GM23338 (cell line): ENCODE measurements at regions not wholly inside any gene's neighbourhood (a gene's known extent, or its start where the extent isn't known, plus 50 kb on each side); places are given as distances from the start of the nearest gene placed in this dataset.

ENCODE experiments used
- ATAC-seq: fragments of 200-7000 bp; cut with Tn5 transposase; 3 replicates; pipeline ENCODE4 v1.9.1; 2020
- DNase-seq: peaks from one replicate; pipeline ENCODE4 v3.0.0-alpha.2; 2015; ENCODE audit warnings: low spot score
- H2AFZ ChIP-seq: fragments of 200-600 bp; sonication (generic); 2 replicates; pipeline ENCODE4 v1.8.0; 2016; ENCODE audit warnings: antibody characterized with exemption, mild to moderate bottlenecking, moderate library complexity
- H3F3A ChIP-seq: fragments of 200-600 bp; sonication (generic); replicated peaks from 2 replicates; pipeline ENCODE4 v1.8.0; 2017; ENCODE audit warnings: antibody characterized with exemption, mixed run types, low read depth
- H3K27ac ChIP-seq: fragments of 200-600 bp; sonication (generic); 2 replicates; pipeline ENCODE4 v1.6.1; 2016; ENCODE audit warnings: low read depth
- H3K27me3 ChIP-seq: fragments of 200-600 bp; sonication (generic); 2 replicates; pipeline ENCODE4 v1.8.0; 2016; ENCODE audit warnings: mild to moderate bottlenecking, mixed run types, moderate library complexity; ENCODE audit not compliant: insufficient read depth
- H3K36me3 ChIP-seq: fragments of 200-600 bp; sonication (generic); 2 replicates; pipeline ENCODE4 v1.8.0; 2016; ENCODE audit warnings: mild to moderate bottlenecking; ENCODE audit not compliant: insufficient read depth
- H3K4me1 ChIP-seq: fragments of 200-600 bp; sonication (generic); 2 replicates; pipeline ENCODE4 v1.8.0; 2016; ENCODE audit warnings: mild to moderate bottlenecking, moderate library complexity; ENCODE audit not compliant: insufficient read depth
- H3K4me2 ChIP-seq: fragments of 200-600 bp; sonication (generic); 2 replicates; pipeline ENCODE4 v1.7.1; 2017; ENCODE audit warnings: mixed run types
- H3K4me3 ChIP-seq: fragments of 200-600 bp; sonication (generic); 2 replicates; pipeline ENCODE4 v1.6.1; 2016; ENCODE audit warnings: mixed run types
- H3K79me2 ChIP-seq: fragments of 200-600 bp; sonication (generic); replicated peaks from 2 replicates; pipeline ENCODE4 v1.8.0; 2017; ENCODE audit warnings: mild to moderate bottlenecking; ENCODE audit not compliant: insufficient read depth
- H3K9me2 ChIP-seq: fragments of 200-600 bp; sonication (generic); 2 replicates; pipeline ENCODE4 v1.8.0; 2017; ENCODE audit not compliant: insufficient read depth
- H4K20me1 ChIP-seq: fragments of 200-600 bp; sonication (generic); replicated peaks from 2 replicates; pipeline ENCODE4 v1.8.0; 2017; ENCODE audit warnings: mild to moderate bottlenecking; ENCODE audit not compliant: insufficient read depth
- H3K27ac Mint-ChIP-seq: 2 replicates; pipeline ENCODE4 v1.8.0; 2020; ENCODE audit warnings: inconsistent platforms, mild to moderate bottlenecking, moderate library complexity, mixed read lengths
- H3K27me3 Mint-ChIP-seq: 3 replicates; pipeline ENCODE4 v1.8.0; 2022; ENCODE audit warnings: low read depth, mild to moderate bottlenecking, moderate library complexity, mixed read lengths, inconsistent platforms; ENCODE audit not compliant: insufficient read depth, poor library complexity
- H3K36me3 Mint-ChIP-seq: 3 replicates; pipeline ENCODE4 v1.8.0; 2021; ENCODE audit warnings: low read depth, mild to moderate bottlenecking, inconsistent platforms, moderate library complexity, mixed read lengths
- H3K4me1 Mint-ChIP-seq: 3 replicates; pipeline ENCODE4 v1.8.0; 2020; ENCODE audit warnings: mild to moderate bottlenecking, inconsistent platforms, mixed read lengths
- H3K4me3 Mint-ChIP-seq: 3 replicates; pipeline ENCODE4 v1.8.0; 2021; ENCODE audit warnings: moderate library complexity, mild to moderate bottlenecking, inconsistent platforms, mixed read lengths
- H3K9me3 Mint-ChIP-seq: 3 replicates; pipeline ENCODE4 v1.8.0; 2020; ENCODE audit warnings: moderate library complexity, mild to moderate bottlenecking, inconsistent platforms, mixed read lengths
- CTCF ChIP-seq, 2 experiments: fragments of 200-600 bp in 1 of 2; sonication (generic) in 1 of 2; conservative IDR thresholded peaks; 2 replicates each; pipeline versions ENCODE4 v1.5.1 to v1.6.1; 2016 to 2017; ENCODE audit warnings: antibody characterized with exemption in 2 of 2, low read depth in 2 of 2, mild to moderate bottlenecking in 2 of 2, moderate library complexity in 1 of 2
- EZH2 ChIP-seq: fragments of 200-600 bp; sonication (generic); IDR thresholded peaks from one replicate; pipeline ENCODE4 v1.8.0; 2017; ENCODE audit warnings: antibody characterized with exemption, mild to moderate bottlenecking, low read depth; ENCODE audit not compliant: unreplicated experiment
- EZH2phosphoT487 ChIP-seq: fragments of 200-600 bp; sonication (generic); IDR thresholded peaks from one replicate; pipeline ENCODE4 v1.8.1; 2018; ENCODE audit warnings: antibody characterized with exemption; ENCODE audit not compliant: unreplicated experiment
- JUNB ChIP-seq: IDR thresholded peaks from one replicate; pipeline ENCODE4 v1.6.1; 2016; ENCODE audit warnings: antibody characterized with exemption; ENCODE audit not compliant: unreplicated experiment
- NANOG ChIP-seq: IDR thresholded peaks from 2 replicates; pipeline ENCODE4 v1.6.1; 2016; ENCODE audit warnings: antibody characterized with exemption, borderline replicate concordance
- POLR2AphosphoS5 ChIP-seq: IDR thresholded peaks from 2 replicates; pipeline ENCODE4 v1.6.1; 2016; ENCODE audit warnings: antibody characterized with exemption, low read depth
- STAT1 ChIP-seq: IDR thresholded peaks from one replicate; pipeline ENCODE4 v1.6.1; 2016; ENCODE audit warnings: antibody characterized with exemption; ENCODE audit not compliant: unreplicated experiment
- ZNF114 ChIP-seq: fragments of 250-450 bp; sonication (Bioruptor Pico); IDR thresholded peaks from 2 replicates; pipeline ENCODE4 v1.5.0; 2020; ENCODE audit warnings: mild to moderate bottlenecking, moderate library complexity
- TF ChIP-seq, protein P1 (sequence below): IDR thresholded peaks from one replicate; pipeline ENCODE4 v1.6.1; 2018; ENCODE audit warnings: antibody characterized with exemption; ENCODE audit not compliant: unreplicated experiment
- TF ChIP-seq, protein P2 (sequence below): fragments of 250-450 bp; sonication (Bioruptor Pico); IDR thresholded peaks from 2 replicates; pipeline ENCODE4 v1.5.0; 2020; ENCODE audit warnings: mild to moderate bottlenecking, moderate library complexity

DNA sequence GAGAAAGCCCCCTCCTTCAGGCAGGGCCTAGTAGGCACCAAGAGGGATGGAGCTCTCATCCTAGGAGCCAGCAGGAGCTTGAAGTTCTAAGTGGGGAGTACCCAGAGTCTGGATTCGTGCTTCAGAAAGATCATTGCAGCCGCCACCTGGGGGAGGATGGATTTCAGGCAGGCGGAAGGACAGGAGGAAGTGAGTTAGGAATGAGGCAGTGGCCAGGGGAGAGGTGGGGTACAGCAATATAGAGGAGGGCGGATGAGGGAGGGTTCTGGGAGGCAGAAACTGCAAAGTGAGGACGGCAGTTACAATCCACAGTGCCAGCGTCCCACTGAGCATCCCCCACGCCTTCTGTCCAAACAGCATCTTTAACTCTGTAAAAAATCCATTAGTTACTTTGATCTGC is 65.2 kb upstream of the LINGO1 start (continued):
- no peak for TF ChIP-seq EZH2
- TF ChIP-seq EZH2phosphoT487, result no peak
- TF ChIP-seq POLR2AphosphoS5, result no peak
- no peak for TF ChIP-seq NANOG
- no peak for TF ChIP-seq STAT1
- no peak for TF ChIP-seq JUNB
- TF ChIP-seq, protein P1, sequence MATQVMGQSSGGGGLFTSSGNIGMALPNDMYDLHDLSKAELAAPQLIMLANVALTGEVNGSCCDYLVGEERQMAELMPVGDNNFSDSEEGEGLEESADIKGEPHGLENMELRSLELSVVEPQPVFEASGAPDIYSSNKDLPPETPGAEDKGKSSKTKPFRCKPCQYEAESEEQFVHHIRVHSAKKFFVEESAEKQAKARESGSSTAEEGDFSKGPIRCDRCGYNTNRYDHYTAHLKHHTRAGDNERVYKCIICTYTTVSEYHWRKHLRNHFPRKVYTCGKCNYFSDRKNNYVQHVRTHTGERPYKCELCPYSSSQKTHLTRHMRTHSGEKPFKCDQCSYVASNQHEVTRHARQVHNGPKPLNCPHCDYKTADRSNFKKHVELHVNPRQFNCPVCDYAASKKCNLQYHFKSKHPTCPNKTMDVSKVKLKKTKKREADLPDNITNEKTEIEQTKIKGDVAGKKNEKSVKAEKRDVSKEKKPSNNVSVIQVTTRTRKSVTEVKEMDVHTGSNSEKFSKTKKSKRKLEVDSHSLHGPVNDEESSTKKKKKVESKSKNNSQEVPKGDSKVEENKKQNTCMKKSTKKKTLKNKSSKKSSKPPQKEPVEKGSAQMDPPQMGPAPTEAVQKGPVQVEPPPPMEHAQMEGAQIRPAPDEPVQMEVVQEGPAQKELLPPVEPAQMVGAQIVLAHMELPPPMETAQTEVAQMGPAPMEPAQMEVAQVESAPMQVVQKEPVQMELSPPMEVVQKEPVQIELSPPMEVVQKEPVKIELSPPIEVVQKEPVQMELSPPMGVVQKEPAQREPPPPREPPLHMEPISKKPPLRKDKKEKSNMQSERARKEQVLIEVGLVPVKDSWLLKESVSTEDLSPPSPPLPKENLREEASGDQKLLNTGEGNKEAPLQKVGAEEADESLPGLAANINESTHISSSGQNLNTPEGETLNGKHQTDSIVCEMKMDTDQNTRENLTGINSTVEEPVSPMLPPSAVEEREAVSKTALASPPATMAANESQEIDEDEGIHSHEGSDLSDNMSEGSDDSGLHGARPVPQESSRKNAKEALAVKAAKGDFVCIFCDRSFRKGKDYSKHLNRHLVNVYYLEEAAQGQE, result no peak

DNA sequence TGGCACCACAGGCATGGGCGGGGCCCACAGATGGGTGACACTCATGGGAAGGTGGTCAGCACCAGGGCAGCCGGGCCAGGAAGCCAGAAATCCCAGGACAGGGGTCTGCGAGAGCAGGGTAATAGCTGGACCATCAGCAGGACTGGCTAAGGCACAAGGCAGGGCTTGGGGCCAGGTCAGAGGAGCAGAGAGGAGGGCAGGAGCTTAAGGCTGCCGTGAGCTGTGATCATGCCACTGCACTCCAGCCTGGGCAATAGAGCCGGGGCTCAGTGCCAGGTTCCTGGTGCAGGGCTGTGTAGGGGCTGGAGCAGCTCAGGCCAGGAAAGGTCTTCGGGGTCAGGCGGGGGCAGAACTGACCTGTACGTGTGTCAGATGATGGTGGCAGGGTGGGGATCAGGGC is 64.2 kb upstream of the LINGO1 start:
- H4K20me1 ChIP-seq, result no peaks in the 10 kb centered on the region
- H3K9me2 ChIP-seq, result no peaks in the 10 kb centered on the region
- Mint-ChIP-seq H3K36me3 (no peaks in the 10 kb centered on the region), H3K4me1 (peaks cover 15% of the 10 kb centered on the region), H3K27me3 (peaks cover 12% of the 10 kb centered on the region), H3K9me3 (no peaks in the 10 kb centered on the region), H3K27ac (no peak overlapping the region), H3K4me3 (no peak overlapping the region)
- no peaks in the 10 kb centered on the region for H3K36me3 ChIP-seq
- no peaks in the 10 kb centered on the region; the same call in 1 of the 2 replicates for H3F3A ChIP-seq
- H3K4me2 ChIP-seq, result no peak overlapping the region
- H2AFZ ChIP-seq, result no peak overlapping the region
- no peak overlapping the region for H3K27ac ChIP-seq
- no peaks in the 10 kb centered on the region for H3K27me3 ChIP-seq
- DNase-seq, result no peak
- no peak for ATAC-seq
- H3K79me2 ChIP-seq, result no peaks in the 10 kb centered on the region
- no peaks in the 10 kb centered on the region for H3K4me1 ChIP-seq
- H3K4me3 ChIP-seq, result no peak overlapping the region
- TF ChIP-seq EZH2phosphoT487 (no peak), EZH2 (no peak), POLR2AphosphoS5 (no peak), CTCF (conservative IDR thresholded peaks at IDR 0.05; ENCODE audit: low read depth in 2 of 2) (no peak), JUNB (no peak), ZNF114 (CRISPR knock-in tag) (no peak), NANOG (no peak)
- TF ChIP-seq, protein P1, result no peak
- TF ChIP-seq, protein P2, sequence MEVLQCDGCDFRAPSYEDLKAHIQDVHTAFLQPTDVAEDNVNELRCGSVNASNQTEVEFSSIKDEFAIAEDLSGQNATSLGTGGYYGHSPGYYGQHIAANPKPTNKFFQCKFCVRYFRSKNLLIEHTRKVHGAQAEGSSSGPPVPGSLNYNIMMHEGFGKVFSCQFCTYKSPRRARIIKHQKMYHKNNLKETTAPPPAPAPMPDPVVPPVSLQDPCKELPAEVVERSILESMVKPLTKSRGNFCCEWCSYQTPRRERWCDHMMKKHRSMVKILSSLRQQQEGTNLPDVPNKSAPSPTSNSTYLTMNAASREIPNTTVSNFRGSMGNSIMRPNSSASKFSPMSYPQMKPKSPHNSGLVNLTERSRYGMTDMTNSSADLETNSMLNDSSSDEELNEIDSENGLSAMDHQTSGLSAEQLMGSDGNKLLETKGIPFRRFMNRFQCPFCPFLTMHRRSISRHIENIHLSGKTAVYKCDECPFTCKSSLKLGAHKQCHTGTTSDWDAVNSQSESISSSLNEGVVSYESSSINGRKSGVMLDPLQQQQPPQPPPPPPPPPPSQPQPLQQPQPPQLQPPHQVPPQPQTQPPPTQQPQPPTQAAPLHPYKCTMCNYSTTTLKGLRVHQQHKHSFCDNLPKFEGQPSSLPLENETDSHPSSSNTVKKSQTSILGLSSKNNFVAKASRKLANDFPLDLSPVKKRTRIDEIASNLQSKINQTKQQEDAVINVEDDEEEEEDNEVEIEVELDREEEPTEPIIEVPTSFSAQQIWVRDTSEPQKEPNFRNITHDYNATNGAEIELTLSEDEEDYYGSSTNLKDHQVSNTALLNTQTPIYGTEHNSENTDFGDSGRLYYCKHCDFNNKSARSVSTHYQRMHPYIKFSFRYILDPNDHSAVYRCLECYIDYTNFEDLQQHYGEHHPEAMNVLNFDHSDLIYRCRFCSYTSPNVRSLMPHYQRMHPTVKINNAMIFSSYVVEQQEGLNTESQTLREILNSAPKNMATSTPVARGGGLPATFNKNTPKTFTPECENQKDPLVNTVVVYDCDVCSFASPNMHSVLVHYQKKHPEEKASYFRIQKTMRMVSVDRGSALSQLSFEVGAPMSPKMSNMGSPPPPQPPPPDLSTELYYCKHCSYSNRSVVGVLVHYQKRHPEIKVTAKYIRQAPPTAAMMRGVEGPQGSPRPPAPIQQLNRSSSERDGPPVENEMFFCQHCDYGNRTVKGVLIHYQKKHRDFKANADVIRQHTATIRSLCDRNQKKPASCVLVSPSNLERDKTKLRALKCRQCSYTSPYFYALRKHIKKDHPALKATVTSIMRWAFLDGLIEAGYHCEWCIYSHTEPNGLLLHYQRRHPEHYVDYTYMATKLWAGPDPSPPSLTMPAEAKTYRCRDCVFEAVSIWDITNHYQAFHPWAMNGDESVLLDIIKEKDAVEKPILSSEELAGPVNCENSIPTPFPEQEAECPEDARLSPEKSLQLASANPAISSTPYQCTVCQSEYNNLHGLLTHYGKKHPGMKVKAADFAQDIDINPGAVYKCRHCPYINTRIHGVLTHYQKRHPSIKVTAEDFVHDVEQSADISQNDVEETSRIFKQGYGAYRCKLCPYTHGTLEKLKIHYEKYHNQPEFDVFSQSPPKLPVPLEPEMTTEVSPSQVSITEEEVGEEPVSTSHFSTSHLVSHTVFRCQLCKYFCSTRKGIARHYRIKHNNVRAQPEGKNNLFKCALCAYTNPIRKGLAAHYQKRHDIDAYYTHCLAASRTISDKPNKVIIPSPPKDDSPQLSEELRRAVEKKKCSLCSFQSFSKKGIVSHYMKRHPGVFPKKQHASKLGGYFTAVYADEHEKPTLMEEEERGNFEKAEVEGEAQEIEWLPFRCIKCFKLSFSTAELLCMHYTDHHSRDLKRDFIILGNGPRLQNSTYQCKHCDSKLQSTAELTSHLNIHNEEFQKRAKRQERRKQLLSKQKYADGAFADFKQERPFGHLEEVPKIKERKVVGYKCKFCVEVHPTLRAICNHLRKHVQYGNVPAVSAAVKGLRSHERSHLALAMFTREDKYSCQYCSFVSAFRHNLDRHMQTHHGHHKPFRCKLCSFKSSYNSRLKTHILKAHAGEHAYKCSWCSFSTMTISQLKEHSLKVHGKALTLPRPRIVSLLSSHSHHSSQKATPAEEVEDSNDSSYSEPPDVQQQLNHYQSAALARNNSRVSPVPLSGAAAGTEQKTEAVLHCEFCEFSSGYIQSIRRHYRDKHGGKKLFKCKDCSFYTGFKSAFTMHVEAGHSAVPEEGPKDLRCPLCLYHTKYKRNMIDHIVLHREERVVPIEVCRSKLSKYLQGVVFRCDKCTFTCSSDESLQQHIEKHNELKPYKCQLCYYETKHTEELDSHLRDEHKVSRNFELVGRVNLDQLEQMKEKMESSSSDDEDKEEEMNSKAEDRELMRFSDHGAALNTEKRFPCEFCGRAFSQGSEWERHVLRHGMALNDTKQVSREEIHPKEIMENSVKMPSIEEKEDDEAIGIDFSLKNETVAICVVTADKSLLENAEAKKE (CRISPR knock-in tag), result no peak
